Liver (tissue), 3 donors: ENCODE measurements at regions not wholly inside any gene's neighbourhood (a gene's known extent, or its start where the extent isn't known, plus 50 kb on each side); places are given as distances from the start of the nearest gene placed in this dataset.

Experiments used
- ATF3 ChIP-seq: IDR thresholded peaks from 2 replicates; pipeline ENCODE4 v1.6.1; 2016; ENCODE audit warnings: antibody characterized with exemption
- EGR1 ChIP-seq, 2 donors: IDR thresholded peaks; 2 replicates each; pipeline ENCODE4 v1.6.1; 2016 to 2018; ENCODE audit warnings: antibody characterized with exemption in 2 of 2, low read depth in 2 of 2
- FOXA1 ChIP-seq: IDR thresholded peaks from 2 replicates; pipeline ENCODE4 v1.6.1; 2016; ENCODE audit warnings: antibody characterized with exemption
- FOXA2 ChIP-seq: IDR thresholded peaks from 2 replicates; pipeline ENCODE4 v1.6.1; 2016; ENCODE audit warnings: antibody characterized with exemption
- GABPA ChIP-seq, 2 donors: IDR thresholded peaks in 1 of 2; conservative IDR thresholded peaks in 1 of 2; 2 replicates each; pipeline ENCODE4 v1.6.1; 2016; ENCODE audit warnings: antibody characterized with exemption in 2 of 2, mild to moderate bottlenecking in 1 of 2, moderate library complexity in 1 of 2
- HNF4A ChIP-seq, 2 donors: conservative IDR thresholded peaks; 2 replicates each; pipeline ENCODE4 v1.6.1; 2016; ENCODE audit warnings: antibody characterized with exemption in 2 of 2, mild to moderate bottlenecking in 2 of 2
- RAD21 ChIP-seq, 2 donors: IDR thresholded peaks; 2 replicates each; pipeline ENCODE4 v1.6.1; 2016; ENCODE audit warnings: antibody characterized with exemption in 2 of 2, mild to moderate bottlenecking in 2 of 2
- REST ChIP-seq: IDR thresholded peaks from 2 replicates; pipeline ENCODE4 v1.6.1; 2016; ENCODE audit warnings: antibody characterized with exemption, mild to moderate bottlenecking
- RXRA ChIP-seq, 2 donors: IDR thresholded peaks; 2 replicates each; pipeline ENCODE4 v1.6.1; 2017 to 2018; ENCODE audit warnings: antibody characterized with exemption in 2 of 2, mild to moderate bottlenecking in 1 of 2
- TAF1 ChIP-seq: conservative IDR thresholded peaks from 2 replicates; pipeline ENCODE4 v1.6.1; 2016; ENCODE audit warnings: antibody characterized with exemption, mild to moderate bottlenecking
- YY1 ChIP-seq: IDR thresholded peaks from 2 replicates; pipeline ENCODE4 v1.6.1; 2016; ENCODE audit warnings: antibody characterized with exemption, mild to moderate bottlenecking
- TF ChIP-seq, protein P1 (sequence below): fragments of 150-350 bp; IDR thresholded peaks from 2 replicates; pipeline ENCODE4 v1.5.1; 2017; ENCODE audit warnings: improper control_type of control experiment, low read depth, low read length; ENCODE audit not compliant: missing input control
- TF ChIP-seq, protein P2 (sequence below): IDR thresholded peaks from 2 replicates; pipeline ENCODE4 v1.6.1; 2016; ENCODE audit warnings: antibody characterized with exemption
- donor health status: healthy.
- donor health status: healthy.

GRCh38 chr20:19013907-19014306 is 198.5 kb upstream of the SLC24A3 start:
- TF ChIP-seq, protein P1, sequence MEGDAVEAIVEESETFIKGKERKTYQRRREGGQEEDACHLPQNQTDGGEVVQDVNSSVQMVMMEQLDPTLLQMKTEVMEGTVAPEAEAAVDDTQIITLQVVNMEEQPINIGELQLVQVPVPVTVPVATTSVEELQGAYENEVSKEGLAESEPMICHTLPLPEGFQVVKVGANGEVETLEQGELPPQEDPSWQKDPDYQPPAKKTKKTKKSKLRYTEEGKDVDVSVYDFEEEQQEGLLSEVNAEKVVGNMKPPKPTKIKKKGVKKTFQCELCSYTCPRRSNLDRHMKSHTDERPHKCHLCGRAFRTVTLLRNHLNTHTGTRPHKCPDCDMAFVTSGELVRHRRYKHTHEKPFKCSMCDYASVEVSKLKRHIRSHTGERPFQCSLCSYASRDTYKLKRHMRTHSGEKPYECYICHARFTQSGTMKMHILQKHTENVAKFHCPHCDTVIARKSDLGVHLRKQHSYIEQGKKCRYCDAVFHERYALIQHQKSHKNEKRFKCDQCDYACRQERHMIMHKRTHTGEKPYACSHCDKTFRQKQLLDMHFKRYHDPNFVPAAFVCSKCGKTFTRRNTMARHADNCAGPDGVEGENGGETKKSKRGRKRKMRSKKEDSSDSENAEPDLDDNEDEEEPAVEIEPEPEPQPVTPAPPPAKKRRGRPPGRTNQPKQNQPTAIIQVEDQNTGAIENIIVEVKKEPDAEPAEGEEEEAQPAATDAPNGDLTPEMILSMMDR: no peak
- TF ChIP-seq TAF1 (no peak), FOXA1 (no peak), REST (no peak), YY1 (no peak), GABPA (IDR thresholded peaks at IDR 0.05 in 1 of 2, conservative IDR thresholded peaks at IDR 0.05 in 1 of 2) (no peak), FOXA2 (no peak), HNF4A (conservative IDR thresholded peaks at IDR 0.05) (no peak), ATF3 (no peak), EGR1 (IDR thresholded peaks at IDR 0.05; ENCODE audit: low read depth in 2 of 2) (no peak), RXRA (IDR thresholded peaks at IDR 0.05) (no peak), RAD21 (IDR thresholded peaks at IDR 0.05) (no peak)
- TF ChIP-seq, protein P2, sequence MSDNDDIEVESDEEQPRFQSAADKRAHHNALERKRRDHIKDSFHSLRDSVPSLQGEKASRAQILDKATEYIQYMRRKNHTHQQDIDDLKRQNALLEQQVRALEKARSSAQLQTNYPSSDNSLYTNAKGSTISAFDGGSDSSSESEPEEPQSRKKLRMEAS: no peak
